ENCODE measurements at regions not wholly inside any gene's neighbourhood (a gene's known extent, or its start where the extent isn't known, plus 50 kb on each side); places are given as distances from the start of the nearest gene placed in this dataset.

DNA sequence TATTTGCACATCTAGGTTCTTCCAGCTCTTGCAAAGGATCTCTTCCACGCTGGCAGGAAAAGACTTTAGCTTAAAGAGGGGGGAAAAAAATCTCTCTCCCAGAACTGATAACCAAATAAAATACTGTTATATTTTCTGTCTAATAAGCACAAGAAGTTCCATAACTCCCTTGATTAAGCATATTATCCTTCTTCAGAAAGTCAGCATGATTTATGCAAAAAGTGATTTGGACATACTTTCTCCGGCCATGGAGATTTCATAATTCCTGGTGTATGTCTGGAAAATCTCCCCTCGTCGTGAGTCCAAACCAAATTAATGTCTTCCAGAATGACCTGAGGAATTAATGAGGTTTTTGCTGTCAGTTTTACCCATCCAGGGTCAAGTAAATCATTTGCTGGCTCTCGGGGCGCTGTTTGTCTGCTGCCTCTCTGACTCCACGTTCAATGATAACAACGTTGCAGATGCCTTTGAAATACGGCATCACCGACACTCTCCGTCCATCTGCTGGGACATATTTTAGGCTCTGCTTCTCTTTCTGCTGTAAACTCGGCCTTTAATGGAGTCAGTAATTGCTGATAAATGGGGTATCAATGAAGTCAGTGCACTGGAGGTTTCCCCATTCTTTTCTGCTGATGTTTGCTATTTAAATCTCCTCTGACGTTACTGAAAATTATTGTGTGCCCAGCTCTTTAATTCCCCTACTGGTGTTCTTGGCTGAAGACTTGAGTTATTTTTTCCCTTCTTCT lies 112.9 kb downstream of the HLX start:
- no peak overlapping the region for H2AFZ ChIP-seq (ENCODE audit: control insufficient read depth, low read depth, low read length)
- no peaks in the 10 kb centered on the region for H3K4me1 ChIP-seq (ENCODE audit: control insufficient read depth, insufficient read depth, low read length)
- H3K79me2 ChIP-seq (ENCODE audit: control insufficient read depth, insufficient read depth, low read length), result no peaks in the 10 kb centered on the region
- intact Hi-C loops (cut with micrococcal nuclease; ENCODE audit: unreplicated experiment), result no loop called here
- 51% methylated on average over 13 of the region's 13 CpGs for WGBS (ENCODE audit: insufficient coverage, insufficient replicate concordance, low lambda C conversion rate, missing lambda C conversion rate)
- H3K4me3 ChIP-seq, result no peak overlapping the region
- no peak overlapping the region for H3K27ac ChIP-seq (ENCODE audit: control insufficient read depth, insufficient read depth)
- SMC1A ChIA-PET (ENCODE audit: uncharacterized antibody, unreplicated experiment), result interaction anchor here (0.7 to 3.4 kb wide), 3 partner anchors 25 to 211 kb away, joined by 3 to 18 read pairs (median 4); no protein-coding TSS in a partner anchor
- no peaks in the 10 kb centered on the region for H3K36me3 ChIP-seq (ENCODE audit: control insufficient read depth in 2 of 2, insufficient read depth in 2 of 2, low read length in 1 of 2)
- ATAC-seq (no peak), FAIRE-seq (no peak), DNase-seq (ENCODE audit: low read depth, low spot score) (no peak)
- H3K27me3 ChIP-seq (replicated peaks in 1 of 2; ENCODE audit: control insufficient read depth in 2 of 2, insufficient read depth in 2 of 2, low read length in 1 of 2), result no peaks in the 10 kb centered on the region
- no peaks in the 10 kb centered on the region for H4K20me1 ChIP-seq (ENCODE audit: control insufficient read depth, insufficient read depth)
- POLR2A ChIA-PET, result no interaction called here
- in situ Hi-C loops (cut with MboI), result no loop called here
- RAD21 ChIA-PET (ENCODE audit: unreplicated experiment), result interaction anchor here (1.0 to 1.1 kb wide), 2 partner anchors 8 to 117 kb away, joined by 3 read pairs; no protein-coding TSS in a partner anchor
- CTCF ChIA-PET, result interaction anchor here (1.1 to 1.6 kb wide), 4 partner anchors 11 to 211 kb away, joined by 3 to 5 read pairs (median 3); no protein-coding TSS in a partner anchor
- TF ChIP-seq TCF3 (IDR thresholded peaks at IDR 0.05; ENCODE audit: borderline replicate concordance, insufficient read depth, low read depth, low read length) (no peak), ZBED1 (IDR thresholded peaks at IDR 0.05; ENCODE audit: borderline replicate concordance) (no peak), EZH2 (IDR thresholded peaks at IDR 0.05; ENCODE audit: borderline replicate concordance, control insufficient read depth, low read depth, low read length) (no peak), SUPT20H (IDR thresholded peaks at IDR 0.05; ENCODE audit: borderline replicate concordance, control insufficient read depth, low read depth, low read length) (no peak), CEBPB (IDR thresholded peaks at IDR 0.05; ENCODE audit: borderline replicate concordance in 1 of 2, low read depth in 2 of 2, low read length in 2 of 2) (no peak), YY1 (IDR thresholded peaks at IDR 0.05; ENCODE audit: low read depth, low read length) (no peak), ZNF384 (IDR thresholded peaks at IDR 0.05; ENCODE audit: borderline replicate concordance, low read depth, low read length) (no peak), PML (IDR thresholded peaks at IDR 0.05; ENCODE audit: low read length) (no peak)
- TF ChIP-seq, protein P1, sequence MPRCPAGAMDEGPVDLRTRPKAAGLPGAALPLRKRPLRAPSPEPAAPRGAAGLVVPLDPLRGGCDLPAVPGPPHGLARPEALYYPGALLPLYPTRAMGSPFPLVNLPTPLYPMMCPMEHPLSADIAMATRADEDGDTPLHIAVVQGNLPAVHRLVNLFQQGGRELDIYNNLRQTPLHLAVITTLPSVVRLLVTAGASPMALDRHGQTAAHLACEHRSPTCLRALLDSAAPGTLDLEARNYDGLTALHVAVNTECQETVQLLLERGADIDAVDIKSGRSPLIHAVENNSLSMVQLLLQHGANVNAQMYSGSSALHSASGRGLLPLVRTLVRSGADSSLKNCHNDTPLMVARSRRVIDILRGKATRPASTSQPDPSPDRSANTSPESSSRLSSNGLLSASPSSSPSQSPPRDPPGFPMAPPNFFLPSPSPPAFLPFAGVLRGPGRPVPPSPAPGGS (IDR thresholded peaks at IDR 0.05; ENCODE audit: borderline replicate concordance, insufficient read depth, low read depth, low read length, poor library complexity, severe bottlenecking), result no peak
- H3K9me3 ChIP-seq (replicated peaks; ENCODE audit: control insufficient read depth, insufficient read depth, low read length), result no peaks in the 10 kb centered on the region
- no peak overlapping the region for H3K4me2 ChIP-seq (ENCODE audit: control insufficient read depth, insufficient read depth)
- no peak overlapping the region for H3K9ac ChIP-seq (ENCODE audit: control insufficient read depth, insufficient read depth, low read length)
- BruUV-seq (replicated peaks), result no TSS peak
